Endothelial cell of umbilical vein (primary cell): ENCODE measurements at regions not wholly inside any gene's neighbourhood (a gene's known extent, or its start where the extent isn't known, plus 50 kb on each side); places are given as distances from the start of the nearest gene placed in this dataset.

Source experiments
- CTCF ChIP-seq, 2 donors: IDR thresholded peaks; 1 replicate in 1 of 2; 2 replicates in 1 of 2; pipeline ENCODE4 v1.5.1; 2011; ENCODE audit warnings: low read length in 2 of 2, mild to moderate bottlenecking in 2 of 2, moderate library complexity in 2 of 2, control low read depth in 1 of 2, inconsistent platforms in 1 of 2, low read depth in 1 of 2; ENCODE audit not compliant: insufficient read depth in 1 of 2; ENCODE audit errors: extremely low read depth in 1 of 2
- EZH2 ChIP-seq: IDR thresholded peaks from 2 replicates; pipeline ENCODE4 v1.6.1; 2012; ENCODE audit warnings: borderline replicate concordance, low read depth, mild to moderate bottlenecking, moderate library complexity, low read length, inconsistent platforms; ENCODE audit not compliant: severe bottlenecking
- POLR2AphosphoS5 ChIP-seq: IDR thresholded peaks from 2 replicates; pipeline ENCODE4 v1.6.1; 2012; ENCODE audit warnings: low read depth, mild to moderate bottlenecking, control low read depth, low read length, moderate library complexity; ENCODE audit not compliant: insufficient read depth

DNA sequence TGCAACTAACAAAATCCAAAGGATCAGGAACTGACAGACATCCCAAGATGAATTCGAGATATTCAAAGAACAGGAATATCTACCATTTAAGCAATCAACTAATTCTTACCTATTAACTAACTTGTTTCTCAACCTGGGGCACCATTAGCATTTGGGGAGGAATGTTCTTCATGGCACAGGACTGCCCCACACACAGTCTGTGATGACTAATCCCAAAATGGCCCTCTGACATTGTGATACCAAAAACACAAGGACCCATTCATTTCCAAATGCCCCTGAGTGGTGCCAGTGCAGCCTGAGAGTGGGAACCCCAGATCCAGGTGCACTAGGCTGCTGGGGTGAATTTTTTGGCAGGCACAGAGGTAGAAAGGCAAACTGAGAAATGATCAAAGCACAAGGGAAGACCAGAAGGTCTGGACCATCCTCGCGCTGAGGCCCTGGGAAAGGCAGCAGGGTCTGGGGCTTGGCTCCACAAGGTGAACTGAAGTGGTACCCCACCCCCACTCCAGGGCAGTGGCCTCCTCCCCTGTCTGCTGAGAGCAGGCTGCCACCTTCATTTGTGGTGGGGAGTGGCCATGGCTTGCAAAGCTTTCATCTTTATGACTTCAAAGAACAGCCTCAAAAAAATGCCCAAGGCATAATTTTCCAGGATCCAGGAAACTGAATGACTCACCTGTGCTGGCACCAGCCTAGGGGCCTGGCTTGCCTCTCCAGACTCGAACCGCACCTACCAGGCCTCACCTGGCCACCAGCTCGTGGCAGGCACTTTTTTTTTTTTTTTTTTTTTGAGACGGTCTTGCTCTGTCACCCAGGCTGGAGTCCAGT is 122.4 kb downstream of the BCOR start:
- no peak for TF ChIP-seq EZH2
- no peak for TF ChIP-seq CTCF (IDR thresholded peaks at IDR 0.05; ENCODE audit: extremely low read depth in 1 of 2, insufficient read depth in 1 of 2, low read depth in 1 of 2, low read length in 2 of 2)
- TF ChIP-seq POLR2AphosphoS5, result no peak
